HG02885 (cell line): ENCODE measurements at regions not wholly inside any gene's neighbourhood (a gene's known extent, or its start where the extent isn't known, plus 50 kb on each side); places are given as distances from the start of the nearest gene placed in this dataset.

Source experiments
- ATAC-seq: cut with Tn5 transposase; IDR thresholded peaks from one replicate; pipeline ENCODE4 v1.9.1; 2021; ENCODE audit warnings: mild to moderate bottlenecking; ENCODE audit not compliant: unreplicated experiment, poor library complexity

DNA sequence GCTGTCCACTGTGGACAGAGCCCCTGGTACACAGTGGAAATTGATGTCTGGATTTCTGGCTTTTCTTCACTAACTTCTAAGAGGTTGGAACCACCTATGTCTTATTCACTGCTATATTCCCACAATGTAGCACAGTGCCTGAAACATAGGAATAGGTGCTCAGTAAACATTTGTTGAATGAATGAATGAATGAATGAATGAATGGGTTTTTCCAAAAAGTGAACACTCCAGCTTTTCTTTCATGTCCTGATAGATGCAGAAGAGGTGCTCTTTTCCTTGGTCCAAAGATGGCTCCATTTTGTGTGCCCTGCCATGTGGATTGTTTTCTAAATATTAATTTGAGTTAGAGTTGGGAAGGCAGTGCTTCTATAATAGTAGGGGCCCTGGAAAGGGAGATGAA, 124.1 kb downstream of the SP3 start:
- ATAC-seq = no peak

DNA sequence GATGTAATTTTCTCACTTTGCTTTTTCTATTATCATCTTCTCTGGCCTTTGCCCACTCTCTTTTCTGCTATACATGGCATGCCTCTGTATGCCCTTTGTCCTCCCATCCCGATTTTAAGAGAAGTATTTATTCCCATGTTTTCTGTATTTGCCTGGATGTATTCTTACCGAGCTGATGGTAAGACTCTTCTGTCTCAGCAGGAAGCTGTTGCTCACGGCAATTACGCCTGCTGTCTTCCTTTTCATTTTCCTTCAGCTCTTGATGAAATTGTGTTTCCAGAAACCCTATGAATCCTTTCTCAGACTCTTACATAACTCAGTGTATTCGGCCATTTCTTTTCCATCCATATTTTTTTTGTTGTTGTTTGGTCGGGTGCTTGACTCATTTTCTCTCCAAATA, 121.6 kb downstream of the SP3 start:
- no peak for ATAC-seq

GRCh38 chr2:173851141-173851641, 114.0 kb downstream of the SP3 start:
- ATAC-seq = no peak

DNA sequence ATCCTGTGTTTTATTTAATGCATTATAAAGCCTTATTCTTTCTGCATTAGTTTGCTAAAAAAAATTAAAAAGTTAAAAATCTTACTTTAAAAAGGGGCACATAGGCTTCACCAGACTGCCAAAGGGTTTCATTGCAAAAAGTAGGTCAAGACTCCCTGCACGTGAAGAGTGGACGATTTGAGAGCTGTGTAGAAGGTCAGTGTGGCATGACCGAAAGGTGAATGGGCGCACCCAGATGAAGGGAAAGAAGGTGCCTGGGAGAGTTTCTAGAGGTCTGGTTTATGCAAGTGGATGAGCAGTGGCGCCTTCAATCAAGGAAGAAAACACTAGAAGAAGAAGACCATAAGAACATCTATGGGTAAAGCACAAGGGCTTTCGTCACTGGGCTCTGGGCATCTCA, 111.0 kb downstream of the SP3 start:
- ATAC-seq = no peak

DNA sequence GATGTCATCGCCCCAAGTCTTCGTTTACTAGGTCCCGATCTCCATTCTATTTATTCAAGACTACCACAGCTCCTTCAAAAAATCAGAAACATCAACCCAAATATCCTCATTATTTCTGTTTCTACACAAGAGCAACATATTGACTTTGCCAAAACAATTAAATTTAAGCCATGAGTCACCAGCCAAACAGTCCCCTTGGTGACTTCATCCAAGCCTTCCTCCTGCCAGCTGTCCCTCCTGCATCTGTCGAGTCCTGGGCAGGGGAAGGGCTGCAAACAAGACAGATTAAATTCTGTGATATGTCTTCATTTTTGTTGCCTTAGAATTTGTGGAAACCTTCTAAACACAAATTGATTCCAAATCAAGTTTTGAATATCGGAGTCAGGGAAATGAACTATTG, 110.3 kb downstream of the SP3 start:
- ATAC-seq = no peak

DNA sequence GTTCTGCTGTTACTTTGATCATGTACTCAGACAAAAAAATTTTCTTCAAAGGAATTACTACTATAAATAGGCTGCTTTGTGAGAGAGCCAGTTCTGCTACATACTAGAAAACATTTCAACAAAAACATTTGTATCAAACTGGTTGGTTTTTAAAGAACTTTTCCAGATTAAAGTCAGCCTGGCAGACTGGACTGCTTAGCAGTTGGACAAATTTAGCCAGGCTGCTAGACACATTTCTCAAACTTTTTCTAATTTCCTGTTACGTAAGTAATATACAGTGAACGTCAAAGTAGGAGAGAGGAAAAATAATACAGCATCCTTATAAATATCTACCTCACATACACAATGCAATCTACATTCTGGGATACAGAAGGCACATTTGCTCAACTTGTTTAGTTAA, 109.5 kb downstream of the SP3 start:
- no peak for ATAC-seq
